ENCODE measurements at regions not wholly inside any gene's neighbourhood (a gene's known extent, or its start where the extent isn't known, plus 50 kb on each side); places are given as distances from the start of the nearest gene placed in this dataset.

- TF ChIP-seq CTCF (IDR thresholded peaks at IDR 0.05), result no peak
- no peak for TF ChIP-seq POLR2A (IDR thresholded peaks at IDR 0.05)
Measured at GRCh38 chr12:66043035-66043434, 87.5 kb downstream of the LLPH start.

Measured in body of pancreas (tissue), 4 donors.